SK-N-SH (cell line): ENCODE measurements at regions not wholly inside any gene's neighbourhood (a gene's known extent, or its start where the extent isn't known, plus 50 kb on each side); places are given as distances from the start of the nearest gene placed in this dataset.

Experiments
- CTCF ChIA-PET: fragments of 300-600, 350-600 bp; formaldehyde crosslinking; extraction: SDS; loops from one replicate; lab custom pipeline; 2021; lab: Yijun Ruan, JAX
- POLR2A ChIA-PET: fragments of 350-600 bp; sonication (Branson Sonifier 250); formaldehyde crosslinking; extraction: SDS; loops from one replicate; lab custom pipeline; 2020; ENCODE audit warnings: antibody characterized with exemption, inconsistent platforms; lab: Yijun Ruan, JAX
- DNase-seq: peaks from one replicate; pipeline ENCODE4 v3.0.0; 2012
- H2AFZ ChIP-seq: fragments of 200-600 bp; sonication (generic); 2 replicates; pipeline ENCODE4 v1.8.1; 2016; ENCODE audit warnings: antibody characterized with exemption, mild to moderate bottlenecking, low read depth
- H3F3A ChIP-seq: fragments of 200-600 bp; sonication (generic); replicated peaks from 2 replicates; pipeline ENCODE3; 2016; ENCODE audit warnings: antibody characterized with exemption, mild to moderate bottlenecking; ENCODE audit not compliant: insufficient read depth
- H3K27ac ChIP-seq, 2 experiments: fragments of 200-500 bp in 1 of 2; fragments of 200-600 bp in 1 of 2; sonication (Bioruptor generic) in 1 of 2; sonication (generic), shearing (Covaris generic) in 1 of 2; 2 replicates each; pipeline versions ENCODE4 v1.5.1 to v1.6.1; 2014 to 2016; ENCODE audit warnings: low read depth in 2 of 2, inconsistent platforms in 1 of 2, low read length in 1 of 2, mild to moderate bottlenecking in 1 of 2, mixed read lengths in 1 of 2
- H3K27me3 ChIP-seq: fragments of 200-600 bp; sonication (generic), shearing (Covaris generic); 2 replicates; pipeline ENCODE4 v1.6.1; 2016; ENCODE audit warnings: mixed run types; ENCODE audit not compliant: insufficient read depth
- H3K36me3 ChIP-seq, 2 experiments: fragments of 200-500 bp in 1 of 2; fragments of 200-600 bp in 1 of 2; sonication (Bioruptor generic) in 1 of 2; sonication (generic) in 1 of 2; replicated peaks in 1 of 2; 2 replicates each; pipeline versions ENCODE3 to v1.5.1; 2014 to 2016; ENCODE audit warnings: low read length in 1 of 2, mild to moderate bottlenecking in 1 of 2; ENCODE audit not compliant: insufficient read depth in 2 of 2, control insufficient read depth in 1 of 2
- H3K4me1 ChIP-seq, 2 experiments: fragments of 200-500 bp in 1 of 2; fragments of 200-600 bp in 1 of 2; sonication (Bioruptor generic) in 1 of 2; sonication (generic), shearing (Covaris generic) in 1 of 2; 2 replicates each; pipeline versions ENCODE4 v1.5.1 to v1.6.1; 2014 to 2016; ENCODE audit warnings: low read depth in 1 of 2, low read length in 1 of 2, mixed run types in 1 of 2; ENCODE audit not compliant: insufficient read depth in 2 of 2, control insufficient read depth in 1 of 2
- H3K4me2 ChIP-seq: fragments of 200-600 bp; sonication (generic), shearing (Covaris generic); 2 replicates; pipeline ENCODE4 v1.6.1; 2017; ENCODE audit warnings: mixed run types
- H3K4me3 ChIP-seq, 2 experiments: fragments of 200-500 bp in 1 of 2; fragments of 200-600 bp in 1 of 2; sonication (Bioruptor generic) in 1 of 2; sonication (generic), shearing (Covaris generic) in 1 of 2; 2 replicates each; pipeline versions ENCODE4 v1.5.1 to v1.8.1; 2014 to 2016; ENCODE audit warnings: low read depth in 2 of 2, inconsistent platforms in 1 of 2, low read length in 1 of 2, mild to moderate bottlenecking in 1 of 2, mixed read lengths in 1 of 2, moderate library complexity in 1 of 2
- H3K79me2 ChIP-seq: fragments of 200-600 bp; sonication (generic); 2 replicates; pipeline ENCODE4 v1.8.1; 2017; ENCODE audit warnings: mild to moderate bottlenecking; ENCODE audit not compliant: insufficient read depth
- H3K9ac ChIP-seq: fragments of 200-600 bp; sonication (generic); 2 replicates; pipeline ENCODE4 v1.6.1; 2017; ENCODE audit warnings: mixed run types
- H3K9me2 ChIP-seq: fragments of 200-600 bp; sonication (generic); 2 replicates; pipeline ENCODE4 v1.6.1; 2017; ENCODE audit warnings: mixed run types
- H3K9me3 ChIP-seq: fragments of 200-600 bp; sonication (generic); 2 replicates; pipeline ENCODE4 v1.6.1; 2017; ENCODE audit warnings: mixed run types, mild to moderate bottlenecking, moderate library complexity
- H4K20me1 ChIP-seq: fragments of 200-600 bp; sonication (generic); 2 replicates; pipeline ENCODE4 v1.6.1; 2017; ENCODE audit warnings: mild to moderate bottlenecking, mixed run types; ENCODE audit not compliant: insufficient read depth
- CTCF ChIP-seq: fragments of 200-600 bp; sonication (generic); IDR thresholded peaks from 2 replicates; pipeline ENCODE4 v1.6.1; 2017; ENCODE audit warnings: antibody characterized with exemption, mild to moderate bottlenecking, moderate library complexity
- ELF1 ChIP-seq: IDR thresholded peaks from 2 replicates; pipeline ENCODE4 v1.4.0; 2012
- FOSL2 ChIP-seq: IDR thresholded peaks from 2 replicates; pipeline ENCODE4 v1.4.0; 2012; ENCODE audit warnings: low read depth, mild to moderate bottlenecking, moderate library complexity, borderline replicate concordance
- MXI1 ChIP-seq: IDR thresholded peaks from 2 replicates; pipeline ENCODE4 v1.6.1; 2012; ENCODE audit warnings: mild to moderate bottlenecking, low read depth, low read length, improper control_type of control experiment
- NFIC ChIP-seq: IDR thresholded peaks from 2 replicates; pipeline ENCODE4 v1.4.0; 2012; ENCODE audit warnings: borderline replicate concordance
- POLR2AphosphoS5 ChIP-seq: IDR thresholded peaks from 2 replicates; pipeline ENCODE4 v1.6.1; 2012; ENCODE audit warnings: low read depth, low read length
- RAD21 ChIP-seq: IDR thresholded peaks from 2 replicates; pipeline ENCODE4 v1.6.1; 2012; ENCODE audit warnings: mild to moderate bottlenecking, low read length
- RCOR1 ChIP-seq: fragments of 150-350 bp; IDR thresholded peaks from 2 replicates; pipeline ENCODE4 v1.6.1; 2017; ENCODE audit warnings: antibody characterized with exemption, low read length
- REST ChIP-seq: IDR thresholded peaks from 2 replicates; pipeline ENCODE4 v1.6.1; 2012; ENCODE audit warnings: mild to moderate bottlenecking, low read depth, low read length, moderate library complexity
- RFX5 ChIP-seq: IDR thresholded peaks from 2 replicates; pipeline ENCODE4 v1.6.1; 2012; ENCODE audit warnings: mild to moderate bottlenecking, improper control_type of control experiment, low read length
- SMC3 ChIP-seq: IDR thresholded peaks from 2 replicates; pipeline ENCODE4 v1.6.1; 2012; ENCODE audit warnings: low read depth, low read length, improper control_type of control experiment
- TCF12 ChIP-seq: IDR thresholded peaks from 2 replicates; pipeline ENCODE4 v1.4.0; 2012
- USF2 ChIP-seq: fragments of 150-350 bp; IDR thresholded peaks from 2 replicates; pipeline ENCODE4 v1.6.1; 2017; ENCODE audit warnings: antibody characterized with exemption, low read length, low read depth, borderline replicate concordance
- WGBS: methylation state at CpG from one replicate; pipeline ENCODE4 v1.1.6; 2017; ENCODE audit warnings: low lambda C conversion rate; 5-methylcytosine and 5-hydroxymethylcytosine counted together
- TF ChIP-seq, protein P1 (sequence below): IDR thresholded peaks from 2 replicates; pipeline ENCODE4 v1.4.0; 2012; ENCODE audit warnings: low read depth, borderline replicate concordance
- TF ChIP-seq, protein P2 (sequence below): IDR thresholded peaks from 2 replicates; pipeline ENCODE4 v1.4.0; 2012; ENCODE audit warnings: low read depth

DNA sequence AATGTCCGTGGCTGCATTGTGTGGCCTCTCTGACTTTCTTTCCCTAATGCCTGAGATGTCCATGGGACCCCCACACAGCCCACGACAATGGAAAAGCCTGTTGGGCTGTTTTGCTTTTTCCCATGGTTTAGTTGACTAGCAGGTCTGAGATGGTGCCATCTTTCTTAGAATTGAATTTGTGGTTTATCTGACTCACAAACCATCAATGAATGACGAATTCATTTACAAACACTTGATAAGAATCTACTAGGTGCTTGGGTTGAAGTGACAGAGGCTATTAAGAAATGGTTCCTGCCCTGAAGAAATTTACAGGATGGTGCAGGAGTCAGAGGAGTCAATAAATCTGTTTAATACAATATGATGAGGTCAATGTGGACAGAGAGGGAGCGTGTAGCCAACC is 75.4 kb downstream of the OTUD1 start:
- H3K4me1 ChIP-seq, result 0 out of 4 replicates have a peak, but pooled peaks cover 0 to 6% of the 10 kb centered on the region in 2 experiments
- no peaks in the 10 kb centered on the region for H3K9me3 ChIP-seq
- peaks cover 7% of the 10 kb centered on the region for H3F3A ChIP-seq
- H3K27ac ChIP-seq, result no peak overlapping the region
- no peaks in the 10 kb centered on the region for H4K20me1 ChIP-seq
- H3K4me2 ChIP-seq, result no peak overlapping the region
- no peak overlapping the region for H3K9ac ChIP-seq
- no peaks in the 10 kb centered on the region for H3K79me2 ChIP-seq
- POLR2A ChIA-PET, result no interaction called here
- no peaks in the 10 kb centered on the region for H3K36me3 ChIP-seq
- TF ChIP-seq, protein P1, sequence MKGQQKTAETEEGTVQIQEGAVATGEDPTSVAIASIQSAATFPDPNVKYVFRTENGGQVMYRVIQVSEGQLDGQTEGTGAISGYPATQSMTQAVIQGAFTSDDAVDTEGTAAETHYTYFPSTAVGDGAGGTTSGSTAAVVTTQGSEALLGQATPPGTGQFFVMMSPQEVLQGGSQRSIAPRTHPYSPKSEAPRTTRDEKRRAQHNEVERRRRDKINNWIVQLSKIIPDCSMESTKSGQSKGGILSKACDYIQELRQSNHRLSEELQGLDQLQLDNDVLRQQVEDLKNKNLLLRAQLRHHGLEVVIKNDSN, result no peak
- 0 out of 2 replicates have a peak, but pooled peaks have one; percentile 23 for TF ChIP-seq TCF12
- TF ChIP-seq FOSL2, result 0 out of 2 replicates have a peak, but pooled peaks have one; percentile 16
- 24% methylated on average over 4 of the region's 4 CpGs for WGBS
- no peak overlapping the region for H2AFZ ChIP-seq
- H3K9me2 ChIP-seq, result no peaks in the 10 kb centered on the region
- H3K27me3 ChIP-seq, result no peaks in the 10 kb centered on the region
- H3K4me3 ChIP-seq, result no peak overlapping the region
- DNase-seq, result no peak
- CTCF ChIA-PET, result no interaction called here

GRCh38 chr10:23516530-23516929 is 77.7 kb downstream of the OTUD1 start:
- Histone ChIP-seq H3K9me2 (no peaks in the 10 kb centered on the region), H4K20me1 (no peaks in the 10 kb centered on the region), H3K36me3 (no peaks in the 10 kb centered on the region), H3K79me2 (no peaks in the 10 kb centered on the region), H2AFZ (no peak overlapping the region), H3K4me2 (no peak overlapping the region), H3K9ac (no peak overlapping the region), H3F3A (peaks cover 7% of the 10 kb centered on the region), H3K27ac (no peak overlapping the region), H3K4me1 (0 out of 4 replicates have a peak, but pooled peaks cover 0 to 6% of the 10 kb centered on the region in 2 experiments), H3K27me3 (no peaks in the 10 kb centered on the region), H3K4me3 (no peak overlapping the region), H3K9me3 (no peaks in the 10 kb centered on the region)
- TF ChIP-seq ELF1, result no peak
- TF ChIP-seq CTCF, result peak; percentile 71
- TF ChIP-seq, protein P2, sequence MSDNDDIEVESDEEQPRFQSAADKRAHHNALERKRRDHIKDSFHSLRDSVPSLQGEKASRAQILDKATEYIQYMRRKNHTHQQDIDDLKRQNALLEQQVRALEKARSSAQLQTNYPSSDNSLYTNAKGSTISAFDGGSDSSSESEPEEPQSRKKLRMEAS, result no peak
- no peak for TF ChIP-seq NFIC
- TF ChIP-seq SMC3, result peak; percentile 57
- TF ChIP-seq RAD21, result peak; percentile 71
- no peak for TF ChIP-seq MXI1
- no peak for TF ChIP-seq RCOR1
- TF ChIP-seq POLR2AphosphoS5, result no peak
- TF ChIP-seq RFX5, result no peak
- no peak for TF ChIP-seq USF2
- peak; percentile 96 for TF ChIP-seq REST
- peak; percentile 28 for DNase-seq
- ChIA-PET CTCF (interaction anchor here (0.6 to 3.3 kb wide), 17 partner anchors 8 to 1030 kb away, joined by 3 to 16 read pairs (median 4); no protein-coding TSS in a partner anchor), POLR2A (no interaction called here)
- WGBS, result 19% methylated on average over 3 of the region's 3 CpGs
